D721Med (cell line): ENCODE measurements at regions not wholly inside any gene's neighbourhood (a gene's known extent, or its start where the extent isn't known, plus 50 kb on each side); places are given as distances from the start of the nearest gene placed in this dataset.

Source experiments
- DNase-seq: peaks from one replicate; pipeline ENCODE4 v3.0.0; 2011; ENCODE audit warnings: low spot score; ENCODE audit not compliant: insufficient read length
- FAIRE-seq: peaks from 2 replicates; lab custom pipeline; 2011; peaks lifted over from hg19 to GRCh38; lab: Jason Lieb, UNC
- CTCF ChIP-seq: IDR thresholded peaks from 2 replicates; pipeline ENCODE4 v1.5.1; 2012; ENCODE audit warnings: mild to moderate bottlenecking, control low read depth; ENCODE audit not compliant: insufficient read depth; ENCODE audit errors: missing control alignments

GRCh38 chr4:32172086-32172485, 1451.9 kb downstream of the PCDH7 start:
- FAIRE-seq (no peak), DNase-seq (no peak)
- TF ChIP-seq CTCF, result no peak

- FAIRE-seq (no peak), DNase-seq (no peak)
- no peak for TF ChIP-seq CTCF
Measured at GRCh38 chr4:32172761-32173160, 1452.6 kb downstream of the PCDH7 start.

GRCh38 chr4:32180086-32180485, 1459.9 kb downstream of the PCDH7 start:
- no peak for TF ChIP-seq CTCF
- DNase-seq (no peak), FAIRE-seq (no peak)

DNA sequence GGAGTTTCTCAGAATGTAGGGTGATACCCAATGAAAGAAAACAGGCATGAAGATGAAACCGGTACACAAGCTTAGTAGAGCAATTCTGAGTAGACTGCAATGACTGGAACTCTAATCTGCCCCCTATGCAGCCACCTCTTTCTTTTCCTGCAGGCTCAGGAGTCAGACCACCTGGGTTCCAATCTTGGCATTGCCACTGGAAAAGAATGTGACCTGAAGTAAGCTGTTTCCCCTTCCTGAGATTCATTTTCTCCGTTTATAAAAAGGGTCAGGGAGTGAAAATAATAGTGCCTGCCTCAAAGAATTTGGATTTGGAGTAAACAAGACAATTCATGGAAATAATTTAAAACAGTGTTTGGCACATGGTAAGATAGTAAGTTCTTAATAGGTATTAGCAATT, 1464.0 kb downstream of the PCDH7 start:
- FAIRE-seq (no peak), DNase-seq (no peak)
- TF ChIP-seq CTCF, result no peak

DNA sequence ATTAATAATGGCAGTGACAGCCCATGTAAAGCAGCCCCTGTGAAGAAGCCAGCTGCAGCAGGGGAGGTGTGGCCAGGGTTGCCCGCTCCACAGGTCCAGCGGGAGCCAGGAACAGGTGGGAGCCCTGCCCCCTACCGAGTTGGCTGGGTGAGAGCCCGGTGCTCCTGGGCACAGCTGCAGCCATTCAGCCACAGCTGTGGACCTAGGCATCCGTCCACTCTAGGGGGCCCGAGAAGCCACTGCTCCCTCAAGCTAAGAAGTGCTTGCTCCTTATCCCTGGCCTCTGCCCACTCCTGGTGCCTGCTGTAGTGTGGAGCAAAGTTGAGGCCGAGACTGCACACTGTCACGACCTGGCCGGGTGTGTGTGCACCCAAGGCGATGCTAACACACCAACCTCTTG, 1469.0 kb downstream of the PCDH7 start:
- DNase-seq (no peak), FAIRE-seq (no peak)
- no peak for TF ChIP-seq CTCF

DNA sequence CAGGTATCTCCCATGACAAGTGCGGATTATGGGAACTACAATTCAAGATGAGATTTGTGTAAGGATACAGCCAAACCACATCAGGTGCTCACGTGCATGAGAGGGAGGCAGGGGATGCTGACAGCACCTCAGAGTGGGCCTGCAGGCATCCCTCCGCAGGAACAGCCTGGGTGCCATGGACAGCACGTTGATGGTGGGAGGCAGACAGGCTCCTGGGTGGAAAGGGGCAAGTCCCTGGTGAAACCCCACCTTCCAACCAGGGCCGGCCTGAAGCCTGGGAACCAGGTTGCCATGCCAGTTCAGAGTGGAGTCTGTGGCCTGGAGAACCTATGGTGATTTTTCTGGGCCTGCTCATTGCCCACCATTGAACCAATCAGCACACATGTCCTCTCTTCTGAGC, 1469.6 kb downstream of the PCDH7 start:
- TF ChIP-seq CTCF, result no peak
- no peak for FAIRE-seq
- no peak for DNase-seq

DNA sequence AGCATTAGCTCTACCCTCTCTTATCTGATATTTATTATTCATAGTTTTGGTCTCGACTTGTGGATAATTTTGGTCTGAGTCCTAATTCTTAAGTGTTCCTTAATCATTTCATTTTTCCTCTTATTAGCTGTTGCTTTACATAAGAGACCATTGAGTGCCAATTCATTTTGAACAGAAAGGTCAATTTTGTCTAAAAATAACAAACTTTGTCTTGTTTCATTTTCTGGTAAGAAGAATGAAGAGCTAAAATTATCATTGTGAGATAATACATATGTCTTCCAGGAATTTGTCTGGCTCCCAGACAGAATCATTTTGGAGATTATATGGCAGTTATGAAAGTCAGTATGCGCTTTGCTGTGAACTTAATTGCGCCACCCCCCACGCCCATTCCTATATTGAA, 1471.8 kb downstream of the PCDH7 start:
- FAIRE-seq (no peak), DNase-seq (no peak)
- no peak for TF ChIP-seq CTCF
